ENCODE measurements at regions not wholly inside any gene's neighbourhood (a gene's known extent, or its start where the extent isn't known, plus 50 kb on each side); places are given as distances from the start of the nearest gene placed in this dataset.

DNA sequence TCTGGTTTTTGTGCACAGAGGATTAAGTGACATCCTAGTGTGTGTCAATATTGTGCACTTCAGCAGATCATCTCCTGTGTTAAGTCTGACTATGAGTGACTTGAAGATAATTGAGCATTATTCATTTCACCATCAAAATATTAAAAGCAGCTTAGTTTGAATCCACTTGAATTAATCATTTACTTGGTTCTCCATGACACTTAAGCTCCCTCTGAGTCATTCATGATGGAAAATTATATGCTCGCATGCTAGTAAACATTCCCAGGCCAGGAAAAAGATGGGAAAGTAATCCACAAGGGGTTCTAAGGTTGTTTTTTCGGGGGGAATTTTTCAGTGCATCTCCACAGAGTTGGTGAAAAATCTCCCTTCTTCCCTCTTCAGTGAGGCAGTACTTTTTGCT is 97.2 kb upstream of the EOLA2 start:
- H3K4me3 ChIP-seq (ENCODE audit: low read depth, low read length), result no peak overlapping the region
- TF ChIP-seq, protein P1, sequence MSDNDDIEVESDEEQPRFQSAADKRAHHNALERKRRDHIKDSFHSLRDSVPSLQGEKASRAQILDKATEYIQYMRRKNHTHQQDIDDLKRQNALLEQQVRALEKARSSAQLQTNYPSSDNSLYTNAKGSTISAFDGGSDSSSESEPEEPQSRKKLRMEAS (IDR thresholded peaks at IDR 0.05; ENCODE audit: low read depth, low read length), result no peak
- TF ChIP-seq POLR2A (IDR thresholded peaks at IDR 0.05; ENCODE audit: extremely low read depth, insufficient read length) (no peak), MYC (IDR thresholded peaks at IDR 0.05; ENCODE audit: low read depth, low read length) (no peak)
- TF ChIP-seq, protein P2, sequence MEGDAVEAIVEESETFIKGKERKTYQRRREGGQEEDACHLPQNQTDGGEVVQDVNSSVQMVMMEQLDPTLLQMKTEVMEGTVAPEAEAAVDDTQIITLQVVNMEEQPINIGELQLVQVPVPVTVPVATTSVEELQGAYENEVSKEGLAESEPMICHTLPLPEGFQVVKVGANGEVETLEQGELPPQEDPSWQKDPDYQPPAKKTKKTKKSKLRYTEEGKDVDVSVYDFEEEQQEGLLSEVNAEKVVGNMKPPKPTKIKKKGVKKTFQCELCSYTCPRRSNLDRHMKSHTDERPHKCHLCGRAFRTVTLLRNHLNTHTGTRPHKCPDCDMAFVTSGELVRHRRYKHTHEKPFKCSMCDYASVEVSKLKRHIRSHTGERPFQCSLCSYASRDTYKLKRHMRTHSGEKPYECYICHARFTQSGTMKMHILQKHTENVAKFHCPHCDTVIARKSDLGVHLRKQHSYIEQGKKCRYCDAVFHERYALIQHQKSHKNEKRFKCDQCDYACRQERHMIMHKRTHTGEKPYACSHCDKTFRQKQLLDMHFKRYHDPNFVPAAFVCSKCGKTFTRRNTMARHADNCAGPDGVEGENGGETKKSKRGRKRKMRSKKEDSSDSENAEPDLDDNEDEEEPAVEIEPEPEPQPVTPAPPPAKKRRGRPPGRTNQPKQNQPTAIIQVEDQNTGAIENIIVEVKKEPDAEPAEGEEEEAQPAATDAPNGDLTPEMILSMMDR (IDR thresholded peaks at IDR 0.05; ENCODE audit: low read depth, low read length), result no peak
- DNase-seq (ENCODE audit: low read depth), result no peak

DNA sequence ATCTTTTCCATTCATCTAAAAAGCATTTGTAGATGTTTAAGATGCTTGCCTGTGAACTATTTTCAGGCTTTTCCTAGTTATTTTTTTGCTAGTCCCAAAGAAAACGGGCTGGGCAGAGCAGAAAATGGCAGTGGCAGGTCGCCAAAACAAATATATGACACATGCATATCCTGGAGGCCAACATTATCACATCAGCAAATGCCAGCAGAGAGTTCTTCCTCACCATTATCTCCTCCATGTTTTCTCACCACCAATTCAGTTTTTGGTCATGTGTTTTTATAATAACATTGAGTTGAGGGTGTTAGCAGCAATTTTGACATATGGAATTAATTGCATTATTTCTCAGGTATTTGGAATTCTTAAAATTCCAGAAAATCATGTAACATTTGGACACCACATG is 97.9 kb upstream of the EOLA2 start:
- no peak for DNase-seq (ENCODE audit: low read depth)
- TF ChIP-seq POLR2A (IDR thresholded peaks at IDR 0.05; ENCODE audit: extremely low read depth, insufficient read length) (no peak), MYC (IDR thresholded peaks at IDR 0.05; ENCODE audit: low read depth, low read length) (no peak)
- TF ChIP-seq, protein P1 (IDR thresholded peaks at IDR 0.05; ENCODE audit: low read depth, low read length), result no peak
- TF ChIP-seq, protein P2 (IDR thresholded peaks at IDR 0.05; ENCODE audit: low read depth, low read length), result no peak
- no peak overlapping the region for H3K4me3 ChIP-seq (ENCODE audit: low read depth, low read length)

DNA sequence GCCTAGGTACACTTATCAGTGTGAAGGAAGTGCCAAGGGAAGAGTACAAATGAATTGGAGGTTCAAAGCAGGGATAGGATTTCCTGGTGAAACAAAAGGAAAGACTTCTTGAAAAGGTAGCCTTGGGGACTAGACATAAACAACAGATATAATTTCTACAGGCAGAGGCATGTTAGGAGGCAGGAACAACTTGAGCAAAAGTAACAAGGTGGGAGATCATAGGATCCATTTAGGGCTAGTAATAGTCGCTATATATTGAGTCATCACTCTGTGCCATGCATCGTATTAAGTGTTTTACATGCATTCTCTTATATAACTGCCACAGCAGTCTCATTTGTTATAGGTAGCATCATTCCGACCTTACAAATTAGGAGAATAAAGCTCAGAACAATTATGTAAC is 98.3 kb upstream of the EOLA2 start:
- no peak overlapping the region for H3K4me3 ChIP-seq (ENCODE audit: low read depth, low read length)
- TF ChIP-seq, protein P1 (IDR thresholded peaks at IDR 0.05; ENCODE audit: low read depth, low read length), result no peak
- TF ChIP-seq MYC (IDR thresholded peaks at IDR 0.05; ENCODE audit: low read depth, low read length) (no peak), POLR2A (IDR thresholded peaks at IDR 0.05; ENCODE audit: extremely low read depth, insufficient read length) (no peak)
- TF ChIP-seq, protein P2 (IDR thresholded peaks at IDR 0.05; ENCODE audit: low read depth, low read length), result no peak
- DNase-seq (ENCODE audit: low read depth), result no peak

DNA sequence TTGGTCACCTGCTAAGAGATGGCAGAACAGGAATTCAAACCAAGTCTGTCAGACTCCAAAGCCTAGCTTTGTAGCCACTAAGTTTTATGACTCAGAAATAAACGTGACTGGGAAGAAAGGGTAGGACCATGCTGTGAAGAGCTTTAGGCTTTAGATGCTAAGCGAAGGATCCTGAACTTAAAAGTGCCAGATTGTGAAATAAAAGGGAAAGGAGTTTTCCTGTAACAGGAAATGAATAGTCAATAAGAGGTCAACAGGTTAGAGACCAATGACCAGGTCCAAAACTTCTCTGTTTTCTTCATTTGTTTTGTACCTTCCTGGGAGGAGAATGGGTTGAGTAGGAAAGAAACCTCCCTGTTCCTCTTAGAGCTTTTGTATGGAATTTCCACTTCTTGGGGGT is 98.8 kb upstream of the EOLA2 start:
- no peak overlapping the region for H3K4me3 ChIP-seq (ENCODE audit: low read depth, low read length)
- TF ChIP-seq, protein P1 (IDR thresholded peaks at IDR 0.05; ENCODE audit: low read depth, low read length), result no peak
- TF ChIP-seq, protein P2 (IDR thresholded peaks at IDR 0.05; ENCODE audit: low read depth, low read length), result no peak
- TF ChIP-seq POLR2A (IDR thresholded peaks at IDR 0.05; ENCODE audit: extremely low read depth, insufficient read length) (no peak), MYC (IDR thresholded peaks at IDR 0.05; ENCODE audit: low read depth, low read length) (no peak)
- DNase-seq (ENCODE audit: low read depth), result no peak

DNA sequence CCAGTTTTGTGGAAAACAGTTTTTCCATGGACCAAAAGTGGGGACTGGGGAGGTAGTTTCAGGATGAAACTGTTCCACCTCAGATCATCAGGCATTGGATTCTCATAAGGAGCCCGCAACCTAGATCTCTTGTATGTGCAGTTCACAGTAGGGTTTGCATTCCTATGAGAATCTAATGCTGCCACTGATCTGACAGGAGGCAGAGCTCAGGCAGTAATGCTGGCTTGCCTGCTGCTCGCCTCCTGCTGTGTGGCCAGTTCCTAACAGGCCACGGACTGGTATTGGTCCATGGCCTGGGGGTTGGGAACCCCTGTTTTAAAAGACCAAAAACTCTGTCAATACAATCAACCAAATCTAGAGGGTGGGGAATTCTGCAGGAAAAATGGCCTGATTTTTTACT is 100.0 kb upstream of the EOLA2 start:
- no peak overlapping the region for H3K4me3 ChIP-seq (ENCODE audit: low read depth, low read length)
- TF ChIP-seq MYC (IDR thresholded peaks at IDR 0.05; ENCODE audit: low read depth, low read length), result no peak
- TF ChIP-seq POLR2A (IDR thresholded peaks at IDR 0.05; ENCODE audit: extremely low read depth, insufficient read length), result no peak
- TF ChIP-seq, protein P2 (IDR thresholded peaks at IDR 0.05; ENCODE audit: low read depth, low read length), result no peak
- TF ChIP-seq, protein P1 (IDR thresholded peaks at IDR 0.05; ENCODE audit: low read depth, low read length), result no peak
- DNase-seq (ENCODE audit: low read depth), result no peak
